BLaER1 (cell line): ENCODE measurements at regions not wholly inside any gene's neighbourhood (a gene's known extent, or its start where the extent isn't known, plus 50 kb on each side); places are given as distances from the start of the nearest gene placed in this dataset.
"Not testable (repeated sequence)": the region's sequence is repeated elsewhere in the genome, so short reads cannot be mapped to it uniquely, and the experiment has no call there.

Source experiments
- H3K27ac ChIP-seq: shearing (Covaris generic); formaldehyde crosslinking; 2 replicates; pipeline ENCODE4 v1.8.1; 2022
- H3K27me3 ChIP-seq: shearing (Covaris generic); formaldehyde crosslinking; 2 replicates; pipeline ENCODE4 v1.8.1; 2022
- H3K36me3 ChIP-seq: shearing (Covaris generic); formaldehyde crosslinking; 2 replicates; pipeline ENCODE4 v1.8.1; 2022
- H3K4me1 ChIP-seq: shearing (Covaris generic); formaldehyde crosslinking; 2 replicates; pipeline ENCODE4 v1.8.1; 2022
- H3K4me2 ChIP-seq: shearing (Covaris generic); formaldehyde crosslinking; 2 replicates; pipeline ENCODE4 v1.8.1; 2022
- H3K4me3 ChIP-seq: shearing (Covaris generic); formaldehyde crosslinking; 2 replicates; pipeline ENCODE4 v1.8.1; 2022
- H3K9ac ChIP-seq: shearing (Covaris generic); formaldehyde crosslinking; 2 replicates; pipeline ENCODE4 v1.8.1; 2022
- H3K9me3 ChIP-seq: shearing (Covaris generic); formaldehyde crosslinking; 2 replicates; pipeline ENCODE4 v1.8.1; 2022
- H4K20me1 ChIP-seq: shearing (Covaris generic); formaldehyde crosslinking; 2 replicates; pipeline ENCODE4 v1.8.1; 2022
- Cebpa-rat ChIP-seq: shearing (Covaris generic); IDR thresholded peaks from 2 replicates; pipeline ENCODE4 v1.8.1; 2022

GRCh38 chr2:180842461-180842860 lies 137.9 kb upstream of the UBE2E3 start:
- Histone ChIP-seq H3K36me3 (no peaks in the 10 kb centered on the region), H3K4me3 (no peak overlapping the region), H4K20me1 (no peaks in the 10 kb centered on the region), H3K27ac (no peak overlapping the region), H3K4me2 (no peak overlapping the region), H3K9me3 (no peaks in the 10 kb centered on the region), H3K9ac (no peak overlapping the region), H3K27me3 (no peaks in the 10 kb centered on the region), H3K4me1 (no peaks in the 10 kb centered on the region)
- no peak for TF ChIP-seq Cebpa-rat

GRCh38 chr2:180840641-180841040 lies 139.8 kb upstream of the UBE2E3 start:
- no peak overlapping the region for H3K9ac ChIP-seq
- TF ChIP-seq Cebpa-rat, result no peak

GRCh38 chr2:180829836-180830235 lies 150.6 kb upstream of the UBE2E3 start:
- Histone ChIP-seq H3K4me1 (no peaks in the 10 kb centered on the region), H4K20me1 (no peaks in the 10 kb centered on the region), H3K9ac (no peak overlapping the region), H3K4me3 (no peak overlapping the region), H3K27me3 (no peaks in the 10 kb centered on the region), H3K9me3 (no peaks in the 10 kb centered on the region), H3K27ac (no peak overlapping the region), H3K4me2 (no peak overlapping the region), H3K36me3 (no peaks in the 10 kb centered on the region)
- no peak for TF ChIP-seq Cebpa-rat

More at GRCh38 chr2:180840641-180841040, 139.8 kb upstream of the UBE2E3 start:
- H3K4me1 ChIP-seq, result no peaks in the 10 kb centered on the region
- H3K27me3 ChIP-seq, result no peaks in the 10 kb centered on the region
- no peaks in the 10 kb centered on the region for H3K36me3 ChIP-seq
- no peaks in the 10 kb centered on the region for H3K9me3 ChIP-seq
- no peak overlapping the region for H3K4me2 ChIP-seq
- H4K20me1 ChIP-seq, result no peaks in the 10 kb centered on the region
- no peak overlapping the region for H3K27ac ChIP-seq
- no peak overlapping the region for H3K4me3 ChIP-seq

- Histone ChIP-seq H3K4me2 (no peak overlapping the region), H4K20me1 (no peaks in the 10 kb centered on the region)
Measured at GRCh38 chr2:180829261-180829660, 151.1 kb upstream of the UBE2E3 start.

GRCh38 chr2:180828756-180829155 lies 151.6 kb upstream of the UBE2E3 start:
- Histone ChIP-seq H4K20me1 (no peaks in the 10 kb centered on the region), H3K36me3 (no peaks in the 10 kb centered on the region), H3K4me1 (no peaks in the 10 kb centered on the region), H3K27ac (no peak overlapping the region), H3K9me3 (no peaks in the 10 kb centered on the region), H3K27me3 (no peaks in the 10 kb centered on the region), H3K9ac (no peak overlapping the region), H3K4me3 (no peak overlapping the region), H3K4me2 (no peak overlapping the region)
- TF ChIP-seq Cebpa-rat, result no peak

More at GRCh38 chr2:180829261-180829660, 151.1 kb upstream of the UBE2E3 start:
- Histone ChIP-seq H3K9me3 (no peaks in the 10 kb centered on the region), H3K4me1 (no peaks in the 10 kb centered on the region), H3K4me3 (no peak overlapping the region), H3K9ac (no peak overlapping the region), H3K36me3 (no peaks in the 10 kb centered on the region), H3K27me3 (no peaks in the 10 kb centered on the region), H3K27ac (no peak overlapping the region)
- no peak for TF ChIP-seq Cebpa-rat

GRCh38 chr2:180823546-180824141 lies 156.8 kb upstream of the UBE2E3 start:
- Histone ChIP-seq H3K4me1 (no peaks in the 10 kb centered on the region), H3K9me3 (no peaks in the 10 kb centered on the region), H3K27me3 (no peaks in the 10 kb centered on the region), H3K4me3 (no peak overlapping the region), H3K9ac (no peak overlapping the region), H3K4me2 (no peak overlapping the region), H3K36me3 (no peaks in the 10 kb centered on the region), H4K20me1 (no peaks in the 10 kb centered on the region), H3K27ac (no peak overlapping the region)
- no peak for TF ChIP-seq Cebpa-rat

GRCh38 chr2:180819106-180819505 lies 161.3 kb upstream of the UBE2E3 start:
- H3K27me3 ChIP-seq, result no peaks in the 10 kb centered on the region
- no peaks in the 10 kb centered on the region for H4K20me1 ChIP-seq
- no peak overlapping the region for H3K27ac ChIP-seq
- H3K36me3 ChIP-seq, result no peaks in the 10 kb centered on the region
- H3K4me2 ChIP-seq, result no peak overlapping the region
- H3K9me3 ChIP-seq, result no peaks in the 10 kb centered on the region
- TF ChIP-seq Cebpa-rat, result no peak
- H3K9ac ChIP-seq, result no peak overlapping the region
- H3K4me1 ChIP-seq, result no peaks in the 10 kb centered on the region
- H3K4me3 ChIP-seq, result no peak overlapping the region

GRCh38 chr2:180818700-180819099 lies 161.7 kb upstream of the UBE2E3 start:
- not testable (repeated sequence) for H4K20me1 ChIP-seq, H3K4me2 ChIP-seq, H3K27me3 ChIP-seq, H3K9me3 ChIP-seq, H3K9ac ChIP-seq, H3K27ac ChIP-seq, H3K4me1 ChIP-seq, H3K4me3 ChIP-seq, H3K36me3 ChIP-seq

- Histone ChIP-seq H4K20me1 (no peaks in the 10 kb centered on the region), H3K36me3 (no peaks in the 10 kb centered on the region), H3K9ac (no peak overlapping the region), H3K27me3 (no peaks in the 10 kb centered on the region), H3K4me2 (no peak overlapping the region), H3K27ac (no peak overlapping the region), H3K9me3 (no peaks in the 10 kb centered on the region), H3K4me3 (no peak overlapping the region), H3K4me1 (no peaks in the 10 kb centered on the region)
- no peak for TF ChIP-seq Cebpa-rat
Measured at GRCh38 chr2:180799141-180799540, 181.3 kb upstream of the UBE2E3 start.

GRCh38 chr2:180790891-180791290 lies 189.5 kb upstream of the UBE2E3 start:
- Histone ChIP-seq H3K27me3 (no peaks in the 10 kb centered on the region), H3K9me3 (no peaks in the 10 kb centered on the region), H4K20me1 (no peaks in the 10 kb centered on the region), H3K27ac (no peak overlapping the region), H3K4me1 (no peaks in the 10 kb centered on the region), H3K4me2 (no peak overlapping the region), H3K9ac (no peak overlapping the region), H3K36me3 (no peaks in the 10 kb centered on the region), H3K4me3 (no peak overlapping the region)
- no peak for TF ChIP-seq Cebpa-rat

GRCh38 chr2:180787330-180787729 lies 193.1 kb upstream of the UBE2E3 start:
- Histone ChIP-seq H3K9ac (no peak overlapping the region), H3K4me1 (no peaks in the 10 kb centered on the region), H3K27me3 (no peaks in the 10 kb centered on the region), H3K4me3 (no peak overlapping the region), H3K27ac (no peak overlapping the region), H3K36me3 (no peaks in the 10 kb centered on the region), H4K20me1 (no peaks in the 10 kb centered on the region), H3K4me2 (no peak overlapping the region), H3K9me3 (no peaks in the 10 kb centered on the region)
- no peak for TF ChIP-seq Cebpa-rat
